ENCODE measurements at regions not wholly inside any gene's neighbourhood (a gene's known extent, or its start where the extent isn't known, plus 50 kb on each side); places are given as distances from the start of the nearest gene placed in this dataset.
"Not testable (repeated sequence)": the region's sequence is repeated elsewhere in the genome, so short reads cannot be mapped to it uniquely, and the experiment has no call there.

- no peaks in the 10 kb centered on the region for H3K27me3 ChIP-seq
- H3K4me1 ChIP-seq = no peaks in the 10 kb centered on the region
- no peak overlapping the region for H3K4me3 ChIP-seq
- no peaks in the 10 kb centered on the region for H3K36me3 ChIP-seq
- no peak for DNase-seq
- TF ChIP-seq POLR2A (IDR thresholded peaks at IDR 0.05) (no peak), CTCF (IDR thresholded peaks at IDR 0.05) (no peak)
- peaks cover 0 to 37% (median 0%) of the 10 kb centered on the region in 4 donors for H3K9me3 ChIP-seq
- no peak overlapping the region for H3K27ac ChIP-seq
Observed at GRCh38 chr11:54985731-54986130, 276.2 kb upstream of the TRIM48 start.

DNA sequence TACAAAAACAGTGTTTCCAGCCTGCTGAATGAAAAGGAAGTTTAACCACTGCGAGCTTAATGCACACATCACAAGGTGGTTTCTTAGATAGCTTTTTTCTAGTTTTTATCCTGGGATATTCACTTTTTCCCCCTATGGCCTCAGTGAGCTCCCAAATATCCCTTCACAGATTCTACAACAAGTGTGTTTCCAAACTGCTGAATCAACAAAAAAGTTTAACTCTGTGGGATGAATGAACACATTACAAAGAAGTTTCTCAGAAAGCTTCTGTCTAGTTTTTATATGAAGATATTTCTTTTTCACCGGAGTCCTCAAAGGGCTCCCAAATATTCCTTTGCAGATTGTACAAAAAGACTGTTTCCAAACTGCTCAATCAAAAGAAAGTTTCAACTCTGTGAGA lies 233.1 kb upstream of the TRIM48 start:
- not testable (repeated sequence) for H3K4me3 ChIP-seq, DNase-seq, H3K27ac ChIP-seq, H3K27me3 ChIP-seq, H3K36me3 ChIP-seq, H3K4me1 ChIP-seq
- H3K9me3 ChIP-seq = peaks cover 0 to 56% (median 0%) of the 10 kb centered on the region in 4 donors

- H3K27ac ChIP-seq = no peak overlapping the region
- TF ChIP-seq CTCF (IDR thresholded peaks at IDR 0.05) (no peak), POLR2A (IDR thresholded peaks at IDR 0.05) (no peak)
- DNase-seq = no peak
- H3K36me3 ChIP-seq = no peaks in the 10 kb centered on the region
- no peak overlapping the region for H3K4me3 ChIP-seq
- H3K27me3 ChIP-seq = no peaks in the 10 kb centered on the region
- no peaks in the 10 kb centered on the region for H3K4me1 ChIP-seq
- peaks cover 0 to 66% (median 0%) of the 10 kb centered on the region in 4 donors for H3K9me3 ChIP-seq
Observed at GRCh38 chr11:55054723-55055122, 207.2 kb upstream of the TRIM48 start.

DNA sequence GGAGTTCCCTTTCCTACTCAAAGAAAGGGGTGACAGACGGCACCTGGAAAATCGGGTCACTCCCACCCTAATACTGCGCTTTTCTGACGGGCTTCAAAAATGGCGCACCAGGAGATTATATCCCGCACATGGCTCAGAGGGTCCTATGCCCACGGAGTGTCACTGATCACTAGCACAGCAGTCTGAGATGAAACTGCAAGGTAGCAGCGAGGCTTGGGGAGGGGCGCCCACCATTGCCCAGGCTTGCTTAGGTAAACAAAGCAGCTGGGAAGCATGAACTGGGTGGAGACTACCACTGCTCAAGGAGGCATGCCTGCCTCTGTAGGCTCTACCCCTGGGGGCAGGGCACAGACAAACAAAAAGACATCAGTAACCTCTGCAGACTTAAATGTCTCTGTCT lies 177.4 kb upstream of the TRIM48 start:
- H3K27ac ChIP-seq, H3K36me3 ChIP-seq, H3K27me3 ChIP-seq, DNase-seq, H3K4me3 ChIP-seq, H3K4me1 ChIP-seq: not testable (repeated sequence)
- H3K9me3 ChIP-seq = peaks cover 0 to 15% (median 0%) of the 10 kb centered on the region in 4 donors

GRCh38 chr11:55106391-55106790 lies 155.6 kb upstream of the TRIM48 start:
- H3K27me3 ChIP-seq = no peaks in the 10 kb centered on the region
- no peak overlapping the region for H3K4me3 ChIP-seq
- peaks cover 0 to 26% (median 0%) of the 10 kb centered on the region in 4 donors for H3K9me3 ChIP-seq
- no peak overlapping the region for H3K27ac ChIP-seq
- DNase-seq = no peak
- TF ChIP-seq POLR2A (IDR thresholded peaks at IDR 0.05) (no peak), CTCF (IDR thresholded peaks at IDR 0.05) (no peak)
- no peaks in the 10 kb centered on the region for H3K4me1 ChIP-seq
- no peaks in the 10 kb centered on the region for H3K36me3 ChIP-seq

Measured in Peyer's patch (tissue), 4 donors.